ENCODE measurements at regions not wholly inside any gene's neighbourhood (a gene's known extent, or its start where the extent isn't known, plus 50 kb on each side); places are given as distances from the start of the nearest gene placed in this dataset.

GRCh38 chr7:67738145-67738544 is 741.5 kb downstream of the TYW1 start:
- no peak for TF ChIP-seq POLR2AphosphoS5 (IDR thresholded peaks at IDR 0.05; ENCODE audit: low read depth, low read length)
- TF ChIP-seq FOXP2 (optimal IDR thresholded peaks at IDR 0.05; ENCODE audit: borderline replicate concordance, extremely low read depth, extremely low read length, insufficient read depth), result no peak
- TF ChIP-seq TAF1 (IDR thresholded peaks at IDR 0.05; ENCODE audit: borderline replicate concordance, insufficient read depth, low read length), result no peak
- no peak for TF ChIP-seq REST (IDR thresholded peaks at IDR 0.05; ENCODE audit: insufficient read depth in 1 of 2, low read depth in 2 of 2, low read length in 2 of 2)
- TF ChIP-seq SIN3A (IDR thresholded peaks at IDR 0.05; ENCODE audit: borderline replicate concordance, insufficient read depth, low read length), result no peak

GRCh38 chr7:67738958-67739357 is 742.3 kb downstream of the TYW1 start:
- no peak for TF ChIP-seq REST (IDR thresholded peaks at IDR 0.05; ENCODE audit: insufficient read depth in 1 of 2, low read depth in 2 of 2, low read length in 2 of 2)
- TF ChIP-seq TAF1 (IDR thresholded peaks at IDR 0.05; ENCODE audit: borderline replicate concordance, insufficient read depth, low read length), result no peak
- TF ChIP-seq FOXP2 (optimal IDR thresholded peaks at IDR 0.05; ENCODE audit: borderline replicate concordance, extremely low read depth, extremely low read length, insufficient read depth), result no peak
- TF ChIP-seq SIN3A (IDR thresholded peaks at IDR 0.05; ENCODE audit: borderline replicate concordance, insufficient read depth, low read length), result no peak
- TF ChIP-seq POLR2AphosphoS5 (IDR thresholded peaks at IDR 0.05; ENCODE audit: low read depth, low read length), result no peak

GRCh38 chr7:67743501-67743900 is 746.9 kb downstream of the TYW1 start:
- TF ChIP-seq POLR2AphosphoS5 (IDR thresholded peaks at IDR 0.05; ENCODE audit: low read depth, low read length), result no peak
- TF ChIP-seq TAF1 (IDR thresholded peaks at IDR 0.05; ENCODE audit: borderline replicate concordance, insufficient read depth, low read length), result no peak
- no peak for TF ChIP-seq FOXP2 (optimal IDR thresholded peaks at IDR 0.05; ENCODE audit: borderline replicate concordance, extremely low read depth, extremely low read length, insufficient read depth)
- no peak for TF ChIP-seq REST (IDR thresholded peaks at IDR 0.05; ENCODE audit: insufficient read depth in 1 of 2, low read depth in 2 of 2, low read length in 2 of 2)

GRCh38 chr7:67752227-67752626 is 755.6 kb downstream of the TYW1 start:
- TF ChIP-seq SIN3A (IDR thresholded peaks at IDR 0.05; ENCODE audit: borderline replicate concordance, insufficient read depth, low read length), result no peak
- no peak for TF ChIP-seq POLR2AphosphoS5 (IDR thresholded peaks at IDR 0.05; ENCODE audit: low read depth, low read length)
- TF ChIP-seq FOXP2 (optimal IDR thresholded peaks at IDR 0.05; ENCODE audit: borderline replicate concordance, extremely low read depth, extremely low read length, insufficient read depth), result no peak
- no peak for TF ChIP-seq REST (IDR thresholded peaks at IDR 0.05; ENCODE audit: insufficient read depth in 1 of 2, low read depth in 2 of 2, low read length in 2 of 2)
- TF ChIP-seq TAF1 (IDR thresholded peaks at IDR 0.05; ENCODE audit: borderline replicate concordance, insufficient read depth, low read length), result no peak

GRCh38 chr7:67753891-67754290 is 757.3 kb downstream of the TYW1 start:
- TF ChIP-seq TAF1 (IDR thresholded peaks at IDR 0.05; ENCODE audit: borderline replicate concordance, insufficient read depth, low read length), result no peak
- no peak for TF ChIP-seq FOXP2 (optimal IDR thresholded peaks at IDR 0.05; ENCODE audit: borderline replicate concordance, extremely low read depth, extremely low read length, insufficient read depth)
- no peak for TF ChIP-seq SIN3A (IDR thresholded peaks at IDR 0.05; ENCODE audit: borderline replicate concordance, insufficient read depth, low read length)
- no peak for TF ChIP-seq REST (IDR thresholded peaks at IDR 0.05; ENCODE audit: insufficient read depth in 1 of 2, low read depth in 2 of 2, low read length in 2 of 2)
- TF ChIP-seq POLR2AphosphoS5 (IDR thresholded peaks at IDR 0.05; ENCODE audit: low read depth, low read length), result no peak

All from PFSK-1 (cell line).